ENCODE measurements at regions not wholly inside any gene's neighbourhood (a gene's known extent, or its start where the extent isn't known, plus 50 kb on each side); places are given as distances from the start of the nearest gene placed in this dataset.

GRCh38 chr5:114099161-114099560 is 262.7 kb upstream of the KCNN2 start:
- no peak for TF ChIP-seq CTCF (IDR thresholded peaks at IDR 0.05; ENCODE audit: insufficient read depth, low read length)
- TF ChIP-seq POLR2AphosphoS5 (IDR thresholded peaks at IDR 0.05; ENCODE audit: low read depth), result no peak
- TF ChIP-seq GABPA (IDR thresholded peaks at IDR 0.05; ENCODE audit: low read depth), result no peak
- TF ChIP-seq, protein P1, sequence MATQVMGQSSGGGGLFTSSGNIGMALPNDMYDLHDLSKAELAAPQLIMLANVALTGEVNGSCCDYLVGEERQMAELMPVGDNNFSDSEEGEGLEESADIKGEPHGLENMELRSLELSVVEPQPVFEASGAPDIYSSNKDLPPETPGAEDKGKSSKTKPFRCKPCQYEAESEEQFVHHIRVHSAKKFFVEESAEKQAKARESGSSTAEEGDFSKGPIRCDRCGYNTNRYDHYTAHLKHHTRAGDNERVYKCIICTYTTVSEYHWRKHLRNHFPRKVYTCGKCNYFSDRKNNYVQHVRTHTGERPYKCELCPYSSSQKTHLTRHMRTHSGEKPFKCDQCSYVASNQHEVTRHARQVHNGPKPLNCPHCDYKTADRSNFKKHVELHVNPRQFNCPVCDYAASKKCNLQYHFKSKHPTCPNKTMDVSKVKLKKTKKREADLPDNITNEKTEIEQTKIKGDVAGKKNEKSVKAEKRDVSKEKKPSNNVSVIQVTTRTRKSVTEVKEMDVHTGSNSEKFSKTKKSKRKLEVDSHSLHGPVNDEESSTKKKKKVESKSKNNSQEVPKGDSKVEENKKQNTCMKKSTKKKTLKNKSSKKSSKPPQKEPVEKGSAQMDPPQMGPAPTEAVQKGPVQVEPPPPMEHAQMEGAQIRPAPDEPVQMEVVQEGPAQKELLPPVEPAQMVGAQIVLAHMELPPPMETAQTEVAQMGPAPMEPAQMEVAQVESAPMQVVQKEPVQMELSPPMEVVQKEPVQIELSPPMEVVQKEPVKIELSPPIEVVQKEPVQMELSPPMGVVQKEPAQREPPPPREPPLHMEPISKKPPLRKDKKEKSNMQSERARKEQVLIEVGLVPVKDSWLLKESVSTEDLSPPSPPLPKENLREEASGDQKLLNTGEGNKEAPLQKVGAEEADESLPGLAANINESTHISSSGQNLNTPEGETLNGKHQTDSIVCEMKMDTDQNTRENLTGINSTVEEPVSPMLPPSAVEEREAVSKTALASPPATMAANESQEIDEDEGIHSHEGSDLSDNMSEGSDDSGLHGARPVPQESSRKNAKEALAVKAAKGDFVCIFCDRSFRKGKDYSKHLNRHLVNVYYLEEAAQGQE (IDR thresholded peaks at IDR 0.05; ENCODE audit: insufficient replicate concordance, low read depth), result no peak

Data from HL-60 (cell line).